ENCODE measurements at regions not wholly inside any gene's neighbourhood (a gene's known extent, or its start where the extent isn't known, plus 50 kb on each side); places are given as distances from the start of the nearest gene placed in this dataset.

GRCh38 chr17:21537302-21537701, 155.0 kb upstream of the KCNJ18 start:
- no peak for TF ChIP-seq CTCF (IDR thresholded peaks at IDR 0.05; ENCODE audit: low read depth, low read length)

GRCh38 chr17:21538615-21539014, 153.7 kb upstream of the KCNJ18 start:
- TF ChIP-seq CTCF (IDR thresholded peaks at IDR 0.05; ENCODE audit: low read depth, low read length), result no peak
- no peak for DNase-seq (ENCODE audit: extremely low read depth, low read depth)

More at GRCh38 chr17:21537302-21537701, 155.0 kb upstream of the KCNJ18 start:
- DNase-seq (ENCODE audit: extremely low read depth, low read depth), result no peak

GRCh38 chr17:21539146-21539545, 153.2 kb upstream of the KCNJ18 start:
- TF ChIP-seq CTCF (IDR thresholded peaks at IDR 0.05; ENCODE audit: low read depth, low read length), result no peak
- DNase-seq (ENCODE audit: extremely low read depth, low read depth), result no peak

- TF ChIP-seq CTCF (IDR thresholded peaks at IDR 0.05; ENCODE audit: low read depth, low read length), result no peak
- DNase-seq (ENCODE audit: extremely low read depth, low read depth), result no peak
Measured at GRCh38 chr17:21540502-21540901, 151.8 kb upstream of the KCNJ18 start.

GRCh38 chr17:21542070-21542469, 150.3 kb upstream of the KCNJ18 start:
- TF ChIP-seq CTCF (IDR thresholded peaks at IDR 0.05; ENCODE audit: low read depth, low read length), result no peak
- DNase-seq (ENCODE audit: extremely low read depth, low read depth), result no peak

GRCh38 chr17:21542991-21543390, 149.3 kb upstream of the KCNJ18 start:
- no peak for DNase-seq (ENCODE audit: extremely low read depth, low read depth)
- TF ChIP-seq CTCF (IDR thresholded peaks at IDR 0.05; ENCODE audit: low read depth, low read length), result no peak

GRCh38 chr17:21545064-21545463, 147.3 kb upstream of the KCNJ18 start:
- no peak for TF ChIP-seq CTCF (IDR thresholded peaks at IDR 0.05; ENCODE audit: low read depth, low read length)
- no peak for DNase-seq (ENCODE audit: extremely low read depth, low read depth)
